ENCODE measurements at regions not wholly inside any gene's neighbourhood (a gene's known extent, or its start where the extent isn't known, plus 50 kb on each side); places are given as distances from the start of the nearest gene placed in this dataset.

- TF ChIP-seq RAD21 (IDR thresholded peaks at IDR 0.05; ENCODE audit: low read depth): no peak
- peak; percentile 42; the same call in 1 of the 2 replicates for TF ChIP-seq CEBPB (IDR thresholded peaks at IDR 0.05)
- TF ChIP-seq MAX (IDR thresholded peaks at IDR 0.05): no peak
- no peak for TF ChIP-seq USF1 (IDR thresholded peaks at IDR 0.05)
- TF ChIP-seq YY1 (IDR thresholded peaks at IDR 0.05; ENCODE audit: low read depth): no peak
- TF ChIP-seq FOXM1 (IDR thresholded peaks at IDR 0.05; ENCODE audit: borderline replicate concordance, low read depth): no peak
Observed at GRCh38 chr4:134364928-134365327, 163.3 kb upstream of the PABPC4L start.

GRCh38 chr4:134345244-134345643 is 143.7 kb upstream of the PABPC4L start:
- no peak for TF ChIP-seq RAD21 (IDR thresholded peaks at IDR 0.05; ENCODE audit: low read depth)
- peak; percentile 61 for TF ChIP-seq REST (IDR thresholded peaks at IDR 0.05; ENCODE audit: low read depth)
- TF ChIP-seq MAX (IDR thresholded peaks at IDR 0.05): no peak

- TF ChIP-seq FOXM1 (IDR thresholded peaks at IDR 0.05; ENCODE audit: borderline replicate concordance, low read depth) (no peak), CEBPB (IDR thresholded peaks at IDR 0.05) (no peak), ZBTB7A (IDR thresholded peaks at IDR 0.05; ENCODE audit: low read depth) (no peak), RAD21 (IDR thresholded peaks at IDR 0.05; ENCODE audit: low read depth) (no peak), USF1 (IDR thresholded peaks at IDR 0.05) (no peak), CREB1 (IDR thresholded peaks at IDR 0.05; ENCODE audit: low read depth) (no peak), EP300 (IDR thresholded peaks at IDR 0.05; ENCODE audit: borderline replicate concordance) (no peak), REST (IDR thresholded peaks at IDR 0.05; ENCODE audit: low read depth) (no peak), TCF12 (IDR thresholded peaks at IDR 0.05; ENCODE audit: low read depth) (no peak), TAF1 (IDR thresholded peaks at IDR 0.05; ENCODE audit: low read depth) (no peak), EGR1 (IDR thresholded peaks at IDR 0.05) (no peak)
Observed at GRCh38 chr4:134343656-134344055, 142.1 kb upstream of the PABPC4L start.

GRCh38 chr4:134343081-134343480 is 141.5 kb upstream of the PABPC4L start:
- TF ChIP-seq CREB1 (IDR thresholded peaks at IDR 0.05; ENCODE audit: low read depth) (no peak), TEAD4 (IDR thresholded peaks at IDR 0.05) (no peak), RAD21 (IDR thresholded peaks at IDR 0.05; ENCODE audit: low read depth) (no peak), TAF1 (IDR thresholded peaks at IDR 0.05; ENCODE audit: low read depth) (no peak), EGR1 (IDR thresholded peaks at IDR 0.05) (no peak), NFIC (IDR thresholded peaks at IDR 0.05) (no peak), REST (IDR thresholded peaks at IDR 0.05; ENCODE audit: low read depth) (no peak), USF1 (IDR thresholded peaks at IDR 0.05) (no peak), CEBPB (IDR thresholded peaks at IDR 0.05) (no peak), TCF12 (IDR thresholded peaks at IDR 0.05; ENCODE audit: low read depth) (no peak), ZBTB7A (IDR thresholded peaks at IDR 0.05; ENCODE audit: low read depth) (no peak), EP300 (IDR thresholded peaks at IDR 0.05; ENCODE audit: borderline replicate concordance) (no peak)

GRCh38 chr4:134337574-134337973 is 136.0 kb upstream of the PABPC4L start:
- no peak for TF ChIP-seq EP300 (IDR thresholded peaks at IDR 0.05; ENCODE audit: borderline replicate concordance)
- TF ChIP-seq TAF1 (IDR thresholded peaks at IDR 0.05; ENCODE audit: low read depth): no peak
- no peak for TF ChIP-seq YY1 (IDR thresholded peaks at IDR 0.05; ENCODE audit: low read depth)
- no peak for TF ChIP-seq USF1 (IDR thresholded peaks at IDR 0.05)
